Astrocyte of the spinal cord (primary cell): ENCODE measurements at regions not wholly inside any gene's neighbourhood (a gene's known extent, or its start where the extent isn't known, plus 50 kb on each side); places are given as distances from the start of the nearest gene placed in this dataset.

Experiments used
- DNase-seq: peaks from one replicate; pipeline ENCODE4 v3.0.0; 2011; ENCODE audit warnings: low read depth, low spot score
- H3K4me3 ChIP-seq: 2 replicates; pipeline ENCODE4 v1.5.1; 2011; ENCODE audit warnings: low read depth, mild to moderate bottlenecking, low read length, moderate library complexity
- in situ Hi-C: cut with HindIII; loops from 2 replicates; pipeline ENCODE4 v1.10.0; 2017; ENCODE audit warnings: low sequenced_read_pairs
- TF ChIP-seq, protein P1 (sequence below): IDR thresholded peaks from 2 replicates; pipeline ENCODE4 v1.5.1; 2012; ENCODE audit warnings: low read depth, mild to moderate bottlenecking, low read length, inconsistent platforms

GRCh38 chr2:23096906-23097602 is 287.9 kb upstream of the KLHL29 start:
- in situ Hi-C loops = no loop called here
- no peak for DNase-seq
- no peak overlapping the region for H3K4me3 ChIP-seq
- TF ChIP-seq, protein P1, sequence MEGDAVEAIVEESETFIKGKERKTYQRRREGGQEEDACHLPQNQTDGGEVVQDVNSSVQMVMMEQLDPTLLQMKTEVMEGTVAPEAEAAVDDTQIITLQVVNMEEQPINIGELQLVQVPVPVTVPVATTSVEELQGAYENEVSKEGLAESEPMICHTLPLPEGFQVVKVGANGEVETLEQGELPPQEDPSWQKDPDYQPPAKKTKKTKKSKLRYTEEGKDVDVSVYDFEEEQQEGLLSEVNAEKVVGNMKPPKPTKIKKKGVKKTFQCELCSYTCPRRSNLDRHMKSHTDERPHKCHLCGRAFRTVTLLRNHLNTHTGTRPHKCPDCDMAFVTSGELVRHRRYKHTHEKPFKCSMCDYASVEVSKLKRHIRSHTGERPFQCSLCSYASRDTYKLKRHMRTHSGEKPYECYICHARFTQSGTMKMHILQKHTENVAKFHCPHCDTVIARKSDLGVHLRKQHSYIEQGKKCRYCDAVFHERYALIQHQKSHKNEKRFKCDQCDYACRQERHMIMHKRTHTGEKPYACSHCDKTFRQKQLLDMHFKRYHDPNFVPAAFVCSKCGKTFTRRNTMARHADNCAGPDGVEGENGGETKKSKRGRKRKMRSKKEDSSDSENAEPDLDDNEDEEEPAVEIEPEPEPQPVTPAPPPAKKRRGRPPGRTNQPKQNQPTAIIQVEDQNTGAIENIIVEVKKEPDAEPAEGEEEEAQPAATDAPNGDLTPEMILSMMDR = no peak

DNA sequence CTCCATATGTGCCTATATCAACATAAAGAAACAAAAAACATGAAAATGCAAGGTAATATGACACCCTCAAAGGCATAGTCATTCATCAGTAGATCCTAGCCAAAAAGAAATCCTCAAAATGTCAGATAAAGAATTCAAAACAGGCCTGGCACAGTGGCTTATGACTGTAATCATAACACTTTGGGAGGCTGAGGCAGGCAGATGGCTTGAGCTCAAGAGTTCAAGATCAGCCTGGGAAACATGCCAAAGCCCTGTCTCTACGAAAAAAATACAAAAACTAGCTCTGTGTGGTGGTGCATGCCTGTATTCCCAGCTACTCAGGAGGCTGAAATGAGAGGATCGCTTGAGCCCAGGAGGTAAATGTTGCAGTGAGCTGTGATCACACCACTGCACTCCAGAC is 284.6 kb upstream of the KLHL29 start:
- DNase-seq = no peak
- in situ Hi-C loops = no loop called here
- TF ChIP-seq, protein P1 = no peak
- no peak overlapping the region for H3K4me3 ChIP-seq

- TF ChIP-seq, protein P1 = no peak
- in situ Hi-C loops = no loop called here
Observed at GRCh38 chr2:23106242-23106785, 278.7 kb upstream of the KLHL29 start.

GRCh38 chr2:23107327-23107941 is 277.5 kb upstream of the KLHL29 start:
- no peak overlapping the region for H3K4me3 ChIP-seq
- TF ChIP-seq, protein P1 = no peak
- in situ Hi-C loops = no loop called here
- no peak for DNase-seq

More at GRCh38 chr2:23106242-23106785, 278.7 kb upstream of the KLHL29 start:
- H3K4me3 ChIP-seq = no peak overlapping the region
- DNase-seq = no peak

DNA sequence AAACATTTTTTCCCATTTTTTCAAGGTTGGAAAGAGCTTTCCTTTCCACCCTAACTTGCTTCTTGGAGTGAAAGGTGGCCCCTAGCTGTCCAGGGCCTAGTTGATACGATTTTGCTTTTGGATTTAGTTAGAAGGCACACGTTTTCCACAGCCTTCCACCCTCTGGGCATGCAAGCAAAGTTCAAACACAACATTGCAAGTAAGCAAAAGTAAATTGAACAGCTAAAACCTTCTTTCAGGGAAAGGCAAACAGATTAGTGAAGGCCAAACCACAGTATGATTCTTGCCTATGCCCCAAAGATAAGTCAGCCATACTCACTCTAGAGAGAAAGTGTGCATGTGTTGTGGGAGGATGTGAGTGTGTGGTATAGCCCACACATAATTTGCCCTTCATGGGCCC is 273.7 kb upstream of the KLHL29 start:
- TF ChIP-seq, protein P1 = no peak
- no peak overlapping the region for H3K4me3 ChIP-seq
- DNase-seq = no peak
- in situ Hi-C loops = no loop called here

DNA sequence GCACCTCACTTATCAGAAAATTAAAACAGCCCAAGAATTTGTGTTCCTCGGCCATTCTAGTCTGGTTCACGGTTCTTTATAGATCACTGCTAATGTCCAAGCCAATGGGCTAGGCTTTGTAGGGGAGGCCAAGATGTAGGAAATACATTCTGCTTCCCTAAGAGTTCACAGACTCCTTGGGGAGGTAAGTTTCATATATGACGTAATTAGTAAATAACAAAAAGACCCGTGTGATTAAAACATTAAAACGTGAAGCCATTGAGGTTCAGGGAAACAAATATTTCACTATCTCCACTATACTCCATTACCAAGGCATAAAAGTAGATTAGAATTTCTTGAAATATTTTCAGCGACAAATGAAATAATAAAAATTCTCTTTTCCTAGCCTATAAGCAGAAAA is 272.5 kb upstream of the KLHL29 start:
- in situ Hi-C loops = no loop called here
- no peak for DNase-seq
- TF ChIP-seq, protein P1 = no peak
- no peak overlapping the region for H3K4me3 ChIP-seq
